CD4-positive, alpha-beta T cell (primary cell): ENCODE measurements at regions not wholly inside any gene's neighbourhood (a gene's known extent, or its start where the extent isn't known, plus 50 kb on each side); places are given as distances from the start of the nearest gene placed in this dataset.

Experiments used
- ATAC-seq: fragments of 200-7000 bp; cut with Tn5 transposase; one replicate; pipeline ENCODE4 v1.10.0; 2022; ENCODE audit warnings: mild to moderate bottlenecking; ENCODE audit not compliant: poor library complexity
- CTCF ChIA-PET: fragments of 350-600 bp; sonication (Branson Sonifier 250); formaldehyde crosslinking; loops from one replicate; lab custom pipeline; 2021; ENCODE audit warnings: antibody characterized with exemption, inconsistent platforms; lab: Charles Lee
- POLR2A ChIA-PET: fragments of 350-600 bp; sonication (Branson Sonifier 250); formaldehyde crosslinking; loops from one replicate; lab custom pipeline; 2021; ENCODE audit warnings: antibody characterized with exemption, inconsistent platforms; lab: Charles Lee
- DNase-seq, 14 experiments: peaks; one replicate each; pipeline ENCODE4 v3.0.0-alpha.2; 2013 to 2020; ENCODE audit warnings: mixed read lengths in 2 of 14
- H3K27ac ChIP-seq, 2 donors: one replicate each; pipeline versions ENCODE4 v1.5.1 to v1.7.0; 2013; ENCODE audit warnings: low read length in 2 of 2, low read depth in 1 of 2, mild to moderate bottlenecking in 1 of 2
- H3K27me3 ChIP-seq, 2 experiments: 1 replicate in 1 of 2; 2 replicates in 1 of 2; pipeline versions ENCODE4 v1.6.1 to v1.7.0; 2013; ENCODE audit warnings: low read length in 2 of 2, control low read depth in 1 of 2, mild to moderate bottlenecking in 1 of 2, moderate library complexity in 1 of 2; ENCODE audit not compliant: insufficient read depth in 2 of 2, control insufficient read depth in 1 of 2
- H3K36me3 ChIP-seq: one replicate; pipeline ENCODE4 v1.6.1; 2013; ENCODE audit warnings: low read length, control low read depth; ENCODE audit not compliant: insufficient read depth
- H3K4me1 ChIP-seq: one replicate; pipeline ENCODE4 v1.6.1; 2013; ENCODE audit warnings: low read length, control low read depth; ENCODE audit not compliant: insufficient read depth
- H3K4me3 ChIP-seq: one replicate; pipeline ENCODE4 v1.5.1; 2013; ENCODE audit warnings: mild to moderate bottlenecking, low read length, moderate library complexity
- H3K9me3 ChIP-seq, 2 experiments: 1 replicate in 1 of 2; 2 replicates in 1 of 2; pipeline versions ENCODE4 v1.6.1 to v1.7.0; 2013; ENCODE audit warnings: low read length in 2 of 2, mild to moderate bottlenecking in 2 of 2, control low read depth in 1 of 2, moderate library complexity in 1 of 2; ENCODE audit not compliant: control insufficient read depth in 1 of 2, insufficient read depth in 1 of 2
- H3K27ac Mint-ChIP-seq: one replicate; pipeline ENCODE4 v1.8.0; 2020; ENCODE audit warnings: mixed read lengths
- H3K27me3 Mint-ChIP-seq: one replicate; pipeline ENCODE4 v1.8.0; 2021; ENCODE audit warnings: mixed read lengths
- H3K36me3 Mint-ChIP-seq: one replicate; pipeline ENCODE4 v1.8.0; 2021; ENCODE audit warnings: low read depth, mixed read lengths
- H3K4me1 Mint-ChIP-seq: one replicate; pipeline ENCODE4 v1.8.0; 2021; ENCODE audit warnings: low read depth, mixed read lengths
- H3K4me3 Mint-ChIP-seq: one replicate; pipeline ENCODE4 v1.8.0; 2020; ENCODE audit warnings: mild to moderate bottlenecking, mixed read lengths
- H3K9me3 Mint-ChIP-seq: one replicate; pipeline ENCODE4 v1.8.0; 2020; ENCODE audit warnings: mixed read lengths
- intact Hi-C, 2 experiments: fragments of 100-400 bp; cut with DNase I in 1 of 2; cut with micrococcal nuclease in 1 of 2; formaldehyde crosslinking; loops; one replicate each; pipeline versions ENCODE4 v1.15.1 to v1.9.0; 2023 to 2025; cut with DNase I, micrococcal nuclease
- TF ChIP-seq, protein P1 (sequence below): fragments of 200-600 bp; IDR thresholded peaks from one replicate; pipeline ENCODE4 v1.8.0; 2022; ENCODE audit warnings: antibody characterized with exemption, mild to moderate bottlenecking

DNA sequence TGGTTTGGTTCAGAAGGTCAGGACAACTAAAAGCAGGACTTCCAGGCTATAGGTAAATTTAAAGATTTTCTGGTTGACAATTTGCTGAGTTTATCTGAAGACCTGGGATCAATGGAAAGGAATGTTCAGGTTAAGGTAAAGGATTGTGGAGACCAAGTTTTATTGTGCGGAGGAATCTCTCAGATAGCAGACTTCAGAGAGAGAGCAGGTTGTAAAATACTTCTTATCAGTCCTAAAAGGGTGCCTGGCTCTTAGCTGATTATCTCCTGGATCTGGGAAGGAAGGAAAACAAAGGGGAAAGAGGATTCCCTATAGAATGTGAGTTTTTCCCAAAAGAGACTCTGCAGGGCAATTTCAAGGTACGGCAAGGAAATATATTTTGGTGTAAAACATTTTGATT, 851.5 kb downstream of the DACH1 start:
- Histone ChIP-seq H3K9me3 (no peaks in the 10 kb centered on the region), H3K4me3 (no peak overlapping the region), H3K27me3 (no peaks in the 10 kb centered on the region), H3K27ac (no peak overlapping the region), H3K36me3 (no peaks in the 10 kb centered on the region), H3K4me1 (no peaks in the 10 kb centered on the region)
- no peak for ATAC-seq
- no peaks in the 10 kb centered on the region for H3K27me3 Mint-ChIP-seq
- no peaks in the 10 kb centered on the region for H3K36me3 Mint-ChIP-seq
- no peaks in the 10 kb centered on the region for H3K9me3 Mint-ChIP-seq
- DNase-seq, result no peak
- intact Hi-C loops, result no loop called here
- TF ChIP-seq, protein P1, sequence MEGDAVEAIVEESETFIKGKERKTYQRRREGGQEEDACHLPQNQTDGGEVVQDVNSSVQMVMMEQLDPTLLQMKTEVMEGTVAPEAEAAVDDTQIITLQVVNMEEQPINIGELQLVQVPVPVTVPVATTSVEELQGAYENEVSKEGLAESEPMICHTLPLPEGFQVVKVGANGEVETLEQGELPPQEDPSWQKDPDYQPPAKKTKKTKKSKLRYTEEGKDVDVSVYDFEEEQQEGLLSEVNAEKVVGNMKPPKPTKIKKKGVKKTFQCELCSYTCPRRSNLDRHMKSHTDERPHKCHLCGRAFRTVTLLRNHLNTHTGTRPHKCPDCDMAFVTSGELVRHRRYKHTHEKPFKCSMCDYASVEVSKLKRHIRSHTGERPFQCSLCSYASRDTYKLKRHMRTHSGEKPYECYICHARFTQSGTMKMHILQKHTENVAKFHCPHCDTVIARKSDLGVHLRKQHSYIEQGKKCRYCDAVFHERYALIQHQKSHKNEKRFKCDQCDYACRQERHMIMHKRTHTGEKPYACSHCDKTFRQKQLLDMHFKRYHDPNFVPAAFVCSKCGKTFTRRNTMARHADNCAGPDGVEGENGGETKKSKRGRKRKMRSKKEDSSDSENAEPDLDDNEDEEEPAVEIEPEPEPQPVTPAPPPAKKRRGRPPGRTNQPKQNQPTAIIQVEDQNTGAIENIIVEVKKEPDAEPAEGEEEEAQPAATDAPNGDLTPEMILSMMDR, result no peak
- H3K27ac Mint-ChIP-seq, result no peak overlapping the region
- no peak overlapping the region for H3K4me3 Mint-ChIP-seq
- H3K4me1 Mint-ChIP-seq, result no peaks in the 10 kb centered on the region
- POLR2A ChIA-PET, result no interaction called here
- CTCF ChIA-PET, result no interaction called here

DNA sequence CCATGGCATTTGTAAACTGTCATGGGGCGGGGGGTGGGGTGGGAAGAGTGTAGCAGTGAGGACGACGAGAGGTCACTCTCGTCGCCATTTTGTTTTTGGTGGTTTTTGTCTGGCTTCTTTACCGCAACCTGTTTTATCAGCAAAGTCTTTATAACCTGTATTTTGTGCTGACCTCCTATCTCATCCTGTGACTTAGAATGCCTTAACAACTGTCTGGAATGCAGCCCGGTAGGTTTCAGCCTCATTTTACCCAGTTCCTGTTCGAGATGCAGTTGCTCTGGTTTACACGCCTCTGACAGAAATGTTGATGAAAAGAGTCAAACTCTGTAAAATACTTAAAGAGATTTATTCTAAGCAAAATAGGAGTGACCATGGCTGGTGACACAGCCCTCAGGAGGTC, 852.0 kb downstream of the DACH1 start:
- CTCF ChIA-PET, result no interaction called here
- H3K27me3 Mint-ChIP-seq, result no peaks in the 10 kb centered on the region
- H3K4me1 ChIP-seq, result no peaks in the 10 kb centered on the region
- POLR2A ChIA-PET, result no interaction called here
- no peaks in the 10 kb centered on the region for H3K36me3 Mint-ChIP-seq
- H3K9me3 ChIP-seq, result no peaks in the 10 kb centered on the region
- H3K36me3 ChIP-seq, result no peaks in the 10 kb centered on the region
- H3K27me3 ChIP-seq, result no peaks in the 10 kb centered on the region
- H3K9me3 Mint-ChIP-seq, result no peaks in the 10 kb centered on the region
- H3K27ac Mint-ChIP-seq, result no peak overlapping the region
- TF ChIP-seq, protein P1, result no peak
- ATAC-seq (no peak), DNase-seq (no peak)
- intact Hi-C loops, result no loop called here
- no peaks in the 10 kb centered on the region for H3K4me1 Mint-ChIP-seq
- H3K4me3 ChIP-seq, result no peak overlapping the region
- H3K4me3 Mint-ChIP-seq, result no peak overlapping the region
- no peak overlapping the region for H3K27ac ChIP-seq

DNA sequence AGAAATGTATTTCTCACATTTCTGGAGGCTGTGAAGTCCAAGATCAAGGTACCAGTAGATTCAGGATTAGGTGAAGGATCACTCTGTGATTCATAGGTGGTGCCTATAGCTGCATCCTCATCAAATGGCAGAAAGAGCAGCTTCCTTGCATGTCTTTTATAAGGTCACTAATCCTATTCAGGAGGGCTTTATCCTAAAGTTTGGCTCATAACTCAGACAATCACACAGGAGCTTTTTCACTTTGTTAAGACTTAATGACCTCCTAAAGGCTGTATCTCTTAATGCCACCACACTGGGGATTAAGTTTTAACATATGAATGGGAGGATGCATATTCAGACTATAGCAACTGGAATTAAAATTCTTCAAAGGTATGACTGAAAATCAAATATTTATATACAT, 861.1 kb downstream of the DACH1 start:
- intact Hi-C loops, result no loop called here
- POLR2A ChIA-PET, result no interaction called here
- no peak for ATAC-seq
- no peak overlapping the region for H3K27ac ChIP-seq
- H3K36me3 ChIP-seq, result no peaks in the 10 kb centered on the region
- no peak overlapping the region for H3K4me3 Mint-ChIP-seq
- CTCF ChIA-PET, result no interaction called here
- no peaks in the 10 kb centered on the region for H3K36me3 Mint-ChIP-seq
- no peak for DNase-seq
- no peaks in the 10 kb centered on the region for H3K27me3 ChIP-seq
- no peaks in the 10 kb centered on the region for H3K4me1 Mint-ChIP-seq
- no peak overlapping the region for H3K4me3 ChIP-seq
- TF ChIP-seq, protein P1, result no peak
- no peaks in the 10 kb centered on the region for H3K9me3 ChIP-seq
- no peak overlapping the region for H3K27ac Mint-ChIP-seq
- peaks cover 3% of the 10 kb centered on the region for H3K9me3 Mint-ChIP-seq
- no peaks in the 10 kb centered on the region for H3K4me1 ChIP-seq
- H3K27me3 Mint-ChIP-seq, result no peaks in the 10 kb centered on the region
